ENCODE measurements at regions not wholly inside any gene's neighbourhood (a gene's known extent, or its start where the extent isn't known, plus 50 kb on each side); places are given as distances from the start of the nearest gene placed in this dataset.
"Not testable (repeated sequence)": the region's sequence is repeated elsewhere in the genome, so short reads cannot be mapped to it uniquely, and the experiment has no call there.

DNA sequence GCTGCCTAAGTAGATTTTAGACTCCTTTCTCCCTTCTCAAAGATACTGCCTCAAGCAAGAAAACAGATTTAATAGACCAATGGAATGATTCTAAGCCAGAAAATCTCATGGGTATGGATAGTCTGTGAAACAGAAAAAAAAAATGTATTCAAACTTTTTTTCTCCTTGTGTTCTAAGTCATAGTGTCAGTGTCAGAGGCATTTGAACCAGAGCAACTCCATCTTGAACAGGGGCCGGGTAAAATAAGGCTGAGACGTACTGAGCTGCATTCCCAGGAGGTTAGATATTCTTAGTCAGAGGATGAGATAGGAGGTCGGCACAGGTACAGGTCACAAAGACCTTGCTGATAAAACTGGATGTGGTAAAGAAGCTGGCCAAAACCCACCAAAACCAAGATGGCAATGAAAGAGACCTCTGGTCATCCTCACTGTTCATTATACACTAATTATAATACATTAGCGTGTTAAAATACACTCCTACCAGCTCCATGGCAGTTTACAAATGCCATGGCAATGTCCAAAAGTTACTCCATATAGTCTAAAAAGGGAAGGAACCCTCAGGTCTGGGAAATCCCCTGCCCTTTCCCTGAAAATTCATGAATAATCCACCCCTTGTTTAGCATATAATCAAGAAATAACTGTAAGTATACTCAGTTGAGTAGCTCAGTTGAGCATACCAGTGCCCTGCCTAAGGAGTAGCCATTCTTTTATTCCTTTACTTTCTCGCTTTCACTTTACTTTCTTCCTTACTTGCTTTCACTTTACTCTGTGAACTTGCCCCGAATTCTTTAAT is 72.8 kb upstream of the GOLGA8B start:
- Histone ChIP-seq H3K36me3 (no peaks in the 10 kb centered on the region), H3K27ac (replicated peaks) (no peak overlapping the region), H3K4me1 (no peaks in the 10 kb centered on the region), H3K4me3 (no peak overlapping the region), H3K27me3 (ENCODE audit: low read depth) (peaks cover 14% of the 10 kb centered on the region), H3K9me3 (replicated peaks) (no peaks in the 10 kb centered on the region)
- TF ChIP-seq, protein P1, sequence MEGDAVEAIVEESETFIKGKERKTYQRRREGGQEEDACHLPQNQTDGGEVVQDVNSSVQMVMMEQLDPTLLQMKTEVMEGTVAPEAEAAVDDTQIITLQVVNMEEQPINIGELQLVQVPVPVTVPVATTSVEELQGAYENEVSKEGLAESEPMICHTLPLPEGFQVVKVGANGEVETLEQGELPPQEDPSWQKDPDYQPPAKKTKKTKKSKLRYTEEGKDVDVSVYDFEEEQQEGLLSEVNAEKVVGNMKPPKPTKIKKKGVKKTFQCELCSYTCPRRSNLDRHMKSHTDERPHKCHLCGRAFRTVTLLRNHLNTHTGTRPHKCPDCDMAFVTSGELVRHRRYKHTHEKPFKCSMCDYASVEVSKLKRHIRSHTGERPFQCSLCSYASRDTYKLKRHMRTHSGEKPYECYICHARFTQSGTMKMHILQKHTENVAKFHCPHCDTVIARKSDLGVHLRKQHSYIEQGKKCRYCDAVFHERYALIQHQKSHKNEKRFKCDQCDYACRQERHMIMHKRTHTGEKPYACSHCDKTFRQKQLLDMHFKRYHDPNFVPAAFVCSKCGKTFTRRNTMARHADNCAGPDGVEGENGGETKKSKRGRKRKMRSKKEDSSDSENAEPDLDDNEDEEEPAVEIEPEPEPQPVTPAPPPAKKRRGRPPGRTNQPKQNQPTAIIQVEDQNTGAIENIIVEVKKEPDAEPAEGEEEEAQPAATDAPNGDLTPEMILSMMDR (IDR thresholded peaks at IDR 0.05; ENCODE audit: borderline replicate concordance): no peak
- intact Hi-C loops (cut with micrococcal nuclease): no loop called here
- DNase-seq: no peak

DNA sequence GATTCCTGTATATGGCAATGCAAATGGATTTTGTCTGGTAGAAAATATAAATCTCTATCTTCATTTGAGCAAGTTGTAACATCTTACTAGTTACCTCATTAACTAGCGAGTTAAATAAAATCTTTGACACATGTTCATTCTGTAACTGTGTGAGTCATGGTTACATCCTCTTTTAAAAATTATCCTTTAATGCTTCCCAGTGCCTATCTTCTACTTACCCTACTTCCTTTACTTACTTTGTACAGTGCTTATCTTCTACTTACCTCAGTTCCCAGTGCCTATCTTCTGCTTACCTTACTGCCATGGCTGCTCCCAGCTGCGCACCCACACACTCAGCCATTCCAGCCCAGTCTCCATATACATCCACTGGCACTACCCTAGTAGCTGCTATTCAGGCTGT is 71.9 kb upstream of the GOLGA8B start:
- Histone ChIP-seq H3K27me3 (ENCODE audit: low read depth) (peaks cover 14% of the 10 kb centered on the region), H3K27ac (replicated peaks) (no peak overlapping the region), H3K36me3 (no peaks in the 10 kb centered on the region), H3K4me3 (no peak overlapping the region), H3K9me3 (replicated peaks) (no peaks in the 10 kb centered on the region), H3K4me1 (no peaks in the 10 kb centered on the region)
- TF ChIP-seq, protein P1 (IDR thresholded peaks at IDR 0.05; ENCODE audit: borderline replicate concordance): no peak
- intact Hi-C loops (cut with micrococcal nuclease): no loop called here
- DNase-seq: no peak

DNA sequence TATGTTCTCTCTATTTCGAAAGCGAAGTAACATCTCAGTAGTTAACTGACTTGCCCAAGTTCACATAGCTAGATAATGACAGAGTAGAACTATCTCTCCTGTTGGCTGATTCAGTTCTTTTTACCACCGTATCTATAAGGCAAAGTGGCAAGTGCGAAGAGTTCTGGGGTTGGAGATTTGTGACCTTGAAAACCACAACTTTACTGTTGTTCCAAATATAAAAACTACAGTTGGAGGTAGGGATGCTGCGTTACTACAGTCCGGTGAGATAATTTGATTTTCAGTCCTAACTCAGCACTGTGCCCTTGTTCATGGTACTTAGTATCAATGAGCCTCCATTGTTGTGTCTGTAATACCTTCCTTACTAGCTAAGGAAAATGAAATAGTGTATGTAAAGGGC is 71.2 kb upstream of the GOLGA8B start:
- no peak for DNase-seq
- TF ChIP-seq, protein P1 (IDR thresholded peaks at IDR 0.05; ENCODE audit: borderline replicate concordance): no peak
- intact Hi-C loops (cut with micrococcal nuclease): no loop called here
- peaks cover 14% of the 10 kb centered on the region for H3K27me3 ChIP-seq (ENCODE audit: low read depth)
- no peaks in the 10 kb centered on the region for H3K4me1 ChIP-seq
- H3K27ac ChIP-seq (replicated peaks): no peak overlapping the region
- no peaks in the 10 kb centered on the region for H3K36me3 ChIP-seq
- H3K4me3 ChIP-seq: no peak overlapping the region
- H3K9me3 ChIP-seq (replicated peaks): no peaks in the 10 kb centered on the region

DNA sequence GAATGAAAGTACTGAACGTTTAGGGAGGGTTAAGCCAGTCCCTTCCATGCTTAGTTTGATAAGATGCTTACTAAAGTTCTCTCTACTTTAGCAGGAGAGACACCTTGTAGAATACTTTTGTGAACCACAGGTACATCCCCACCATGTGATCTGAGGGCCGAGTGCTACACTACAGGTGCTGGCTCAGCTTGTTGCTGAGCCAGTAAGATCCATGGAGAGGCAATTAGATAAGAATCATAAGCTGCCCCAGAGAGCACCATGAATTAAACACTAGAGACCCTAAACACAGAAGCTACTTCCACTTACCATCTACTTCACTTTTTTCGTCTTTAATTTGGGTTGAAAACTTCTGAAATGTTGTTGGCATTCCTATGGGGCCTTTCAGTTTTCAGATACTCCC is 70.5 kb upstream of the GOLGA8B start:
- no peaks in the 10 kb centered on the region for H3K4me1 ChIP-seq
- no peak for DNase-seq
- TF ChIP-seq, protein P1 (IDR thresholded peaks at IDR 0.05; ENCODE audit: borderline replicate concordance): no peak

DNA sequence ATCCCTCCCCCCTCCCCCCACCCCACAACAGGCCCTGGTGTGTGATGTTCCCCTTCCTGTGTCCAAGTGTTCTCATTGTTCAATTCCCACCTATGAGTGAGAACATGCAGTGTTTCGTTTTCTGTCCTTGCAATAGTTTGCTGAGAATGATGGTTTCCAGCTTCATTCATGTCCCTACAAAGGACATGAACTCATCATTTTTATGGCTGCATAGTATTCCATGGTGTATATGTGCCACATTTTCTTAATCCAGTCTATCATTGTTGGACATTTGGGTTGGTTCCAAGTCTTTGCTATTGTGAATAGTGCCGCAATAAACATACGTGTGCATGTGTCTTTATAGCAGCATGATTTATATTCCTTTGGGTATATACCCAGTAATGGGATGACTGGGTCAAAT is 69.9 kb upstream of the GOLGA8B start:
- H3K4me1 ChIP-seq; H3K27ac ChIP-seq (replicated peaks); intact Hi-C loops (cut with micrococcal nuclease); H3K4me3 ChIP-seq; H3K36me3 ChIP-seq; H3K9me3 ChIP-seq (replicated peaks); DNase-seq: not testable (repeated sequence)
- H3K27me3 ChIP-seq (ENCODE audit: low read depth): peaks cover 14% of the 10 kb centered on the region

More for the DNA sequence above, 70.5 kb upstream of the GOLGA8B start:
- Histone ChIP-seq H3K36me3 (no peaks in the 10 kb centered on the region), H3K27ac (replicated peaks) (no peak overlapping the region), H3K9me3 (replicated peaks) (no peaks in the 10 kb centered on the region), H3K4me3 (no peak overlapping the region), H3K27me3 (ENCODE audit: low read depth) (peaks cover 14% of the 10 kb centered on the region)
- intact Hi-C loops (cut with micrococcal nuclease): no loop called here

DNA sequence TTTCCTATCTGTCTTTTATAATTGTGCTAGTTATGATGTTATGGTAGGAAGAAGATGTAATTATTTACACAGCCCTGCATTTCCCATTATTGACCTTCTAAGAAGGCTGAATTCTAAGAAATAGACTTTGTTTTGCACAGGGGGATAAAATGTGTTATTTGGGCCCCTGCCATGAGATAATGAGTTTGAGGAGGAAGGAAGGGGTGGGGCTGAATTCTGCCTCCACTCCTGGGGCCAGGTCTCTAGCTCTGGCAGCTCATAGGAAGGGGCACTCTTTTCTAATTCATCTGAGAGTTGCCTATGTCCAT is 69.2 kb upstream of the GOLGA8B start:
- no peak for DNase-seq
- no peaks in the 10 kb centered on the region for H3K9me3 ChIP-seq (replicated peaks)
- no peak overlapping the region for H3K4me3 ChIP-seq
- TF ChIP-seq, protein P1 (IDR thresholded peaks at IDR 0.05; ENCODE audit: borderline replicate concordance): no peak
- no peaks in the 10 kb centered on the region for H3K4me1 ChIP-seq
- H3K36me3 ChIP-seq: no peaks in the 10 kb centered on the region
- H3K27ac ChIP-seq (replicated peaks): no peak overlapping the region
- H3K27me3 ChIP-seq (ENCODE audit: low read depth): peaks cover 14% of the 10 kb centered on the region
- intact Hi-C loops (cut with micrococcal nuclease): no loop called here
